HG02571 (cell line): ENCODE measurements at regions not wholly inside any gene's neighbourhood (a gene's known extent, or its start where the extent isn't known, plus 50 kb on each side); places are given as distances from the start of the nearest gene placed in this dataset.
A peak's percentile ranks its signal among the peaks of the same experiment; 100 is the strongest.
"Not testable (repeated sequence)": the region's sequence is repeated elsewhere in the genome, so short reads cannot be mapped to it uniquely, and the experiment has no call there.

ENCODE experiments used
- ATAC-seq: cut with Tn5 transposase; IDR thresholded peaks from one replicate; pipeline ENCODE4 v1.9.1; 2021; ENCODE audit warnings: mild to moderate bottlenecking, moderate library complexity; ENCODE audit not compliant: unreplicated experiment

DNA sequence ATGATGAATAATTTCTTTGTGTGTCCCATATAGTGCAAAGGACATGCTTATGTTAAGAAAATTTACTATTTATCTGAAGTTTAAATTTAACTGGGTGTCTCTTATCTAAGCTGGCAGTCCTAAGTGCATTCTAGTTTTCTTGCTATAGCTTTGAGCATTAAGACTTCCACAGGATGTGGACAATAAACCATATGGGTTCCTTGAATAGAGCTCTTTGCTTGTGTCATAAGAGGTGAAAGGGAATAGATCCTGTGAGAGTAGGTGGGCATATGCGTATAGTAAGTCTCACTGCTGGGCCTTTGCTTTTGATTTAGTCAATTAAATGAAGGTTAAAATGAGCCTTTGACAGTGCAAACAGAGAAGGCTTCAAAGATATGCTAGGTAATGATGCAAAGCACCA, 223.4 kb upstream of the GYPA start:
- no peak for ATAC-seq

GRCh38 chr4:144366425-144366824, 225.9 kb upstream of the GYPA start:
- no peak for ATAC-seq

DNA sequence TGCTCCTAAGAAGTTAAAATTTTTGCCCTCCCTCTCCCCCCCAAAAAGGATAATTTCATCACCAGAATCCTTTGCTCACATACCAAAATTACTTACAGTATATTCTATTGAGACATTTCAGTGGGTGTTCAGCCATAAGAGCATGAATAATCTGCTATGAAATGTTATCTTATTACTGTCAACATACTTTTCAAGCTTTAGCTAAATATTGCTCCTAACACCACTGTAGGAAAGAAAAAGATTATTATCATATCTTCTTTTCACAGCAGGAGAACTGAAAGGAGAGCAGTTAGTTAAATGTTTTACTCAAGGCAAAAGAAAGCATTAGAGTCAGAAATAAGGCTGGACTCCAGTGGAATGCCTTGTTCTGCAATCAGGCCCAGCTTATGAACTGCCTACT, 231.0 kb upstream of the GYPA start:
- ATAC-seq: no peak

- peak; percentile 79 for ATAC-seq
Measured at GRCh38 chr4:144374065-144374464, 233.5 kb upstream of the GYPA start.

- ATAC-seq: no peak
Measured at GRCh38 chr4:144376866-144377265, 236.3 kb upstream of the GYPA start.

GRCh38 chr4:144384408-144384807, 243.9 kb upstream of the GYPA start:
- ATAC-seq: no peak

DNA sequence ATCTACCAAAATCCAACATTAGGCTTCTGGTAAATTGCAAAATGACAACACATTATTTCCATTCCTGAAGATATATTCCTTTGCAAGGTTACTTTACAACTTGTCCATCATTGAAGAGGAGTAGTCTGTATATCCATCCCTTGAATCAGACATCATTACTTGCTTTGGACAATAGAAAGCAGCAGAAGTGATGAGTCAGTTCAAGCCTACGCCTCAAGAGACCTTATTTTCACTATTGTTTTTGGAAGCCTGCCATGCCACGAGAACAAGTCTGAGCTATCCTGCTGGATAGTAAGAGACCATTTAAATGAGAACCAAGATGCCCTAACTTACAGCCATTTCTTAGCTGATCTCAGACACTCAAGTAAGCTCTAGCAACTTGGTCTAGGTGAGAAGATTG, 246.0 kb upstream of the HHIP start:
- ATAC-seq: peak; percentile 68

DNA sequence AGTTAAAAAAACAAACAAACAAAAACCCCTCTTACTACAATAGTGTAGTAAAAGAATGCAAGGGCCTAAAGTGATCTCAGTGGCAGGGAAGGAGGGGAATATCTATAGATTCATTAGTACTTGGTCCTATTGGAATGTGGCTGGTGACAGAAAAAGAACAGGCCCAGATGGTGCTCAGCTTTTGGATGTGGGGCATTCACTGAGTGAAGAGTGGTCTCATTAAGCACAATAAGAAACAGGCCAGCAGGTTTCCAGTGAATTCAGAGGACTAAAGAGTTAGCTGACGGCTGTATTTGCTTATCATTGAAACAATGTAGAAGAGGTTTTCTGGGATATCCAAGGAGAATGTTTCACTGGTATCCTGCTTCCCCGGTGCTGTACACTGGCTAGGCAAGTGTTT, 243.8 kb upstream of the HHIP start:
- ATAC-seq: no peak

- ATAC-seq: no peak
Measured at GRCh38 chr4:144402999-144403398, 243.0 kb upstream of the HHIP start.

- no peak for ATAC-seq
Measured at GRCh38 chr4:144403893-144404292, 242.1 kb upstream of the HHIP start.

DNA sequence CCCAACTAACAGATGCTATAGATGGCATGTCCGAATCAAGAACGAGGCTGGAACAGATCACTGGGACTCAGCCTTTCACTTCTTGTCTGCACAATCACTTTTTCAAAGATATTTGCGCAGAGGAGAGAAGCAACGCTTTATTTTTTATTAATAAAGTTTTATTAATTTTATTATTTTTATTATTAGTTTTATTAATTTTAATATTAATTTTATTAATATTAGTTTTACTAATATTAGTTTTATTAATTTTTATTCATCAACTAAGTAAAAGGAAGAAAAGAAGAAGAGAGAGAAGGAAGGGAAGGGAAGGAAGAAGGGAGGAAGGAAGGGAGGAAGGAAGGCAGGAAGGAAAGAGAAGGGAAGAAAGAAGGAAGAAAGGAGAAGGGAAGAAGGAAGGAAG, 236.4 kb upstream of the HHIP start:
- ATAC-seq: no peak

DNA sequence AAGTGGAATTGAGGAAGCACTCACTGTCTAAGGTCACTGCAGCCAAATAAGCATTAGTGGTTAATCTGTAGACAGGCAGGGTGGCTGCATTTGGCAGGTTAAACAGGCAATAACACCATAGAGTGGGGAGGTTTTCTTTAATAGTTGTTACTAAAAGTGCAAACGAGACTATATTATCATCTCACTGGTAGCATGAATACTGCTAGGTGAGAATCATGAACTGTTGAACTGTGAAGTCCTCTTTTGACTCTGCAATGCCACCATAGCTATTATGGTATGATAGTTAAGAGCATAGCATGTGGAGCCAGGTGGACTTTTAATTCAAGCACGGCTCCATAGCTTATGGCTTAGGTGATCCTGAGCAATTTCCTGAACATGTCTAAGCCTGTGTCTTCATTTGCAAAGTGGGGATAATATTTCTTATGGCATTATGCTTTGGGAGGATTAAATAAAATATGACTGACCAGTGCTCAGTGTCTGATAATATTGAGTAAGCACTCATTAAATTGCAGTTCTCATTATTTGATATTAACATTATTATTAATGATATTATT, 235.6 kb upstream of the HHIP start:
- no peak for ATAC-seq

- peak; percentile 56 for ATAC-seq
Measured at GRCh38 chr4:144411119-144411518, 234.8 kb upstream of the HHIP start.

- peak; percentile 59 for ATAC-seq
Measured at GRCh38 chr4:144411700-144412099, 234.3 kb upstream of the HHIP start.

DNA sequence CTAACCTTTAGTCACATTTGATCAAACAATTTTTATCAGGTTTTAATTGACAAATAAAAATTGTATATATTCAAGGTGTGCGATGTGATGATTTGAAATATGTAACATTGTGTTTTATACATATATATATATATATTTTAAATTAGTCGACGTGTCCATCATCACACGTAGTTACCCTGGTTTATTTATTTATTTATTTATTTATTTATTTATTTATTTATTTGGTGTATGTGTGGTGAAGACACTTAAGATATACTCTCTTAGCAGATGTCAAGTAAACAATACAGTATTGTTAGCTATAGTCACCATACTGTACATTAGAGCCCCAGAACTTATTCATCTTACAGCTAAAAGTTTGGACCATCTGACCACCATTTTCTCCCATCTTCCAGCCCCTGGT, 224.9 kb upstream of the HHIP start:
- ATAC-seq: no peak

DNA sequence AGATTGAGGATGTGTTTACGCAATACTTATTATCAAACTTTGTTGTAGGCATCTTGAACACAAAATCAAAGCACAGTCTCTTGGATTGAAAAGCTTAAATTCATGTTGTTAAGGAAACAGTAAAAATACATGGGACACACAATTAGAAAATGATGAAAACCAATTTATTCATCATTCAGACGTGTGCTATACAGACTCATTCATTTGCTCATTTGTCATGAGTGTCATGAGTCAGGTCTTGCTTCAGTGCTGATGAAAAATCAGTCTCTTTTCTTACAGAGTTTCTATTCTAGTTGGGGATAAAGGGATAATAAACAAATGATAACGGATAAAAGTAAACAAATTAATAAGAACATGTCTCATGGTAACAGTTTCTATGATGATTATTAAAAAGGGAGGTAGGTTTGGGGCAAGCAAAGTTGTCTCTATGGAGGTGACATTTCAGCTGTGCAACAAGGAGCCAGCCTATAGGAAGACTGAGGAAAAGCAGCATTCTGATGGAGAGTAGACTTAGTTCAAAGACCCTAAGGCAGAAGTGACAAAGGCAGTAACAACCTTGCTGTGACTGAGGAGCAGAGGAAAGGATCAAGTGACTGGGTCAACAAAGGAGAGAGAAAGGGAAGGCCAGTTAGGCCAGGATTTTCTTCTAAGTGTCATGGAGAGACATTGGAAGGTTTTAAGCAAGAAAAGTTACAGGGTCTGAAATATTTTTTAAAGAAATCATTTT, 224.0 kb upstream of the HHIP start:
- ATAC-seq: no peak

DNA sequence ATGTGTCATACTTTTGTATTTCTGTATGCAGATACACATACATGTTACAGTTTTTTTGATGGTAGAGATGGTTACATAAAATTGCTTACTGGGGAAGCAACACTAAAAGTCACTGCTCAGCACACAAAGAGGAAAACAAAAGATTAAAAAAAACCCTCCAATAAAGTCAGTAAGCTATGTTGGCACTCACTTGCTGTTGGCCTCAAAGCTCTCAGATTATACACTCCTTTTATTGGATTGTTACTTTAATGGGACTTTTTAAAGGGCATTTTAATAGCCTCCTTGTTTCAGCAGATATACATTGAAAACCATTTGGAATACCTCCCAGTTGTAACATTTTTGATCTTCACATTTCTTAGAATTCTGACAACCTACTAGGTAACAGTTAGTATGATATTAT, 222.0 kb upstream of the HHIP start:
- no peak for ATAC-seq

GRCh38 chr4:144426023-144426422, 219.9 kb upstream of the HHIP start:
- ATAC-seq: not testable (repeated sequence)

DNA sequence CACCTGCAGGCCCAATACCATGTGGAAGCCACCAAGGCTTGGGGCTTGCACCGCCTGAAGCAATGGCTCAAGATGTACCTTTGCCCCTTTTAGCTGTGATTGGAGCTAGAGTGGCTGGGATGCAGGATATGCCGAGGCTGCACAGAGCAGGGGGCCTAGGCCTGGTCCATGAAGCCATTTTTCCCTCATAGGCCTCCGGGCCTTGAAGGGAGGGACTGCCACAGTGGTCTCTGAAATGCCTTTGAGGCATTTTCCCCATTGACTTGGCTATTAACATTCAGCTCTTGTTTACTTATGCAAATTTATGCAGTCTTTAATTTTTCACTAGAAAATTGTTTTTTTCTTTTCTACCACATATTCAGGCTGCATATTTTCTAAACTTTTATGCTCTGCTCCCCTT, 203.2 kb upstream of the HHIP start:
- ATAC-seq: no peak

DNA sequence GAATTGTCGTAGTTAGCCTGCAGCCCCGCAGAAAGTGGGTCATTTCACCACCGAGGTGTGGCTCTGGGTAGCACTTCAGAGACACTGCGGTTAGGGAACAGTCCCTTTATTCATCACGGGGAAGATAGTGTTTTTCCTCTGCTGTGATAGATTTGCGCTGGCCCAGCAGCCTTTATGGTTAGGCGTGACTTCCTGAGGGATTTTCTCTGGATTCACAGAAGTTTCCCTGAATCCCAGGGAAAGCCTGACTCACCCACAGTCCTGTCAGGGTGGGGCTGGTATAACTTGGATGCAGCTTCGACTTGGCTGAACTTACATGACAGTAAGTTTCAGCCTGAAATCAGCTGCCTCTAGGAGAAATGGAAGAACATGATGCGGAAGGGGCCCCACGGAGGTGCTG, 196.3 kb upstream of the HHIP start:
- ATAC-seq: no peak

- no peak for ATAC-seq
Measured at GRCh38 chr4:144450526-144450925, 195.4 kb upstream of the HHIP start.

- no peak for ATAC-seq
Measured at GRCh38 chr4:144451766-144452450, 194.0 kb upstream of the HHIP start.
